ENCODE measurements at regions not wholly inside any gene's neighbourhood (a gene's known extent, or its start where the extent isn't known, plus 50 kb on each side); places are given as distances from the start of the nearest gene placed in this dataset.
"Not testable (repeated sequence)": the region's sequence is repeated elsewhere in the genome, so short reads cannot be mapped to it uniquely, and the experiment has no call there.

DNA sequence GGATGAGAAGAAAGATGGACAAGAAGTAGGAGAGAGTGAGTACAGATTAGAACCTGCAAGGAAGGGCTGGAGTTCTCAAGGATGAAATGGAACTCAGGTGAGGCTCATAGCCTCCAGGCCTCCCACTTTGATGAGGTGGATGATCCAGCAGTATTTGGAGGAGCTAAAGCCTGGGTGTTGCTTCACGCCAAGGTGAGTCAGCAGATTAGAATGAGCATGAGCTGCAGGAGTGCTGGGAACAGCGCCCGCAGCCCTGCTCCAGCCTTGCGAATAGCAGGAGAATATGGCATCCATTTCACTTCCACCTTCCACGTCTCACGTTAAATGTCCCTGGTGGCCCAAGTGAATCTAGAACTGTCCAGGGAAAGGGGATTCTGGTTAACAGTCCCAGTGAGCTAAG is 94.4 kb upstream of the CPHXL start:
- POLR2A ChIA-PET, result no interaction called here
- in situ Hi-C loops (cut with HindIII; ENCODE audit: low pct_unique_long_range_greater_than_20kb, low sequenced_read_pairs), result no loop called here
- Histone ChIP-seq H3K27ac (ENCODE audit: low read length) (no peak overlapping the region), H3K27me3 (ENCODE audit: control insufficient read depth, insufficient read depth, low read length) (no peaks in the 10 kb centered on the region), H3K4me3 (ENCODE audit: low read depth in 2 of 2, low read length in 2 of 2) (no peak overlapping the region), H3K4me1 (ENCODE audit: control insufficient read depth, insufficient read depth, low read length) (no peaks in the 10 kb centered on the region), H3K9me3 (ENCODE audit: control insufficient read depth, insufficient read depth, low read depth, low read length) (no peaks in the 10 kb centered on the region), H3K36me3 (ENCODE audit: control insufficient read depth, insufficient read depth, low read length) (no peaks in the 10 kb centered on the region)
- TF ChIP-seq POLR2AphosphoS5 (IDR thresholded peaks at IDR 0.05; ENCODE audit: low read depth, low read length), result no peak
- no peak for TF ChIP-seq REST (IDR thresholded peaks at IDR 0.05; ENCODE audit: insufficient read depth in 1 of 2, low read depth in 2 of 2, low read length in 1 of 2)
- TF ChIP-seq TCF7L2 (IDR thresholded peaks at IDR 0.05; ENCODE audit: low read depth, low read length), result no peak
- no TSS peak for BruUV-seq (replicated peaks)
- intact Hi-C loops (cut with micrococcal nuclease; ENCODE audit: unreplicated experiment), result no loop called here
- CTCF ChIA-PET, result no interaction called here
- ATAC-seq (no peak), DNase-seq (ENCODE audit: low read depth, low spot score) (no peak)

DNA sequence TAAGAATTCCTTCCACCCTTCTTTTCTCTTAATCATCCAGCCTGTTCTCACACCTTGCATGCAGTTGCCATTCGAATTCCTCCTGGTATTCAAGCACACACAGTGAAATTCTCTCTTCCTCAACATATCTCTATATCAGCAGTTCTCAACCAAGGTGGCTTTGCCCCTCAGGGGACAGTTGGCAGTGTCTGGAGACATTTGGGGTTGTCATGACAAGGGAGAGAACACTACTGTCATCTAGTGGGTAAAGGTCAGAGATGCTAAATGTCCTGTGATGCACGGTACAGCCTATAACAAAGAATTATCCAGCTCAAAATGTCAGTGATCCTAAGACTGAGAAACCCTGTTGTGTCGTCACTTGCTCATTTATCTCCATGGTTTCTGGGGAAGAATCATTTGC is 94.8 kb upstream of the CPHXL start:
- POLR2A ChIA-PET, result no interaction called here
- no TSS peak for BruUV-seq (replicated peaks)
- CTCF ChIA-PET, result no interaction called here
- no peaks in the 10 kb centered on the region for H3K27me3 ChIP-seq (ENCODE audit: control insufficient read depth, insufficient read depth, low read length)
- no peaks in the 10 kb centered on the region for H3K36me3 ChIP-seq (ENCODE audit: control insufficient read depth, insufficient read depth, low read length)
- ATAC-seq (no peak), DNase-seq (ENCODE audit: low read depth, low spot score) (no peak)
- no peaks in the 10 kb centered on the region for H3K4me1 ChIP-seq (ENCODE audit: control insufficient read depth, insufficient read depth, low read length)
- no peaks in the 10 kb centered on the region for H3K9me3 ChIP-seq (ENCODE audit: control insufficient read depth, insufficient read depth, low read depth, low read length)
- in situ Hi-C loops (cut with HindIII; ENCODE audit: low pct_unique_long_range_greater_than_20kb, low sequenced_read_pairs), result no loop called here
- TF ChIP-seq POLR2AphosphoS5 (IDR thresholded peaks at IDR 0.05; ENCODE audit: low read depth, low read length) (no peak), SIN3A (IDR thresholded peaks at IDR 0.05; ENCODE audit: borderline replicate concordance, insufficient read depth, low read depth, low read length) (no peak), TCF7L2 (IDR thresholded peaks at IDR 0.05; ENCODE audit: low read depth, low read length) (no peak)
- TF ChIP-seq, protein P1, sequence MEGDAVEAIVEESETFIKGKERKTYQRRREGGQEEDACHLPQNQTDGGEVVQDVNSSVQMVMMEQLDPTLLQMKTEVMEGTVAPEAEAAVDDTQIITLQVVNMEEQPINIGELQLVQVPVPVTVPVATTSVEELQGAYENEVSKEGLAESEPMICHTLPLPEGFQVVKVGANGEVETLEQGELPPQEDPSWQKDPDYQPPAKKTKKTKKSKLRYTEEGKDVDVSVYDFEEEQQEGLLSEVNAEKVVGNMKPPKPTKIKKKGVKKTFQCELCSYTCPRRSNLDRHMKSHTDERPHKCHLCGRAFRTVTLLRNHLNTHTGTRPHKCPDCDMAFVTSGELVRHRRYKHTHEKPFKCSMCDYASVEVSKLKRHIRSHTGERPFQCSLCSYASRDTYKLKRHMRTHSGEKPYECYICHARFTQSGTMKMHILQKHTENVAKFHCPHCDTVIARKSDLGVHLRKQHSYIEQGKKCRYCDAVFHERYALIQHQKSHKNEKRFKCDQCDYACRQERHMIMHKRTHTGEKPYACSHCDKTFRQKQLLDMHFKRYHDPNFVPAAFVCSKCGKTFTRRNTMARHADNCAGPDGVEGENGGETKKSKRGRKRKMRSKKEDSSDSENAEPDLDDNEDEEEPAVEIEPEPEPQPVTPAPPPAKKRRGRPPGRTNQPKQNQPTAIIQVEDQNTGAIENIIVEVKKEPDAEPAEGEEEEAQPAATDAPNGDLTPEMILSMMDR (IDR thresholded peaks at IDR 0.05), result peak; percentile 4; the same call in 1 of the 2 replicates
- H3K4me3 ChIP-seq (ENCODE audit: low read depth in 2 of 2, low read length in 2 of 2), result no peak overlapping the region
- H3K27ac ChIP-seq (ENCODE audit: low read length), result no peak overlapping the region
- intact Hi-C loops (cut with micrococcal nuclease; ENCODE audit: unreplicated experiment), result no loop called here

GRCh38 chr16:75825750-75826149 is 99.5 kb upstream of the CPHXL start:
- H3K4me1 ChIP-seq (ENCODE audit: control insufficient read depth, insufficient read depth, low read length); DNase-seq (ENCODE audit: low read depth, low spot score); H3K4me3 ChIP-seq (ENCODE audit: low read depth in 2 of 2, low read length in 2 of 2); BruUV-seq (replicated peaks); H3K27me3 ChIP-seq (ENCODE audit: control insufficient read depth, insufficient read depth, low read length); ATAC-seq; H3K36me3 ChIP-seq (ENCODE audit: control insufficient read depth, insufficient read depth, low read length); intact Hi-C loops (cut with micrococcal nuclease; ENCODE audit: unreplicated experiment); CTCF ChIA-PET; POLR2A ChIA-PET; H3K27ac ChIP-seq (ENCODE audit: low read length); H3K9me3 ChIP-seq (ENCODE audit: control insufficient read depth, insufficient read depth, low read depth, low read length); in situ Hi-C loops (cut with HindIII; ENCODE audit: low pct_unique_long_range_greater_than_20kb, low sequenced_read_pairs): not testable (repeated sequence)

- not testable (repeated sequence) for BruUV-seq (replicated peaks)
Measured at GRCh38 chr16:75827372-75828038, 101.2 kb upstream of the CPHXL start.

DNA sequence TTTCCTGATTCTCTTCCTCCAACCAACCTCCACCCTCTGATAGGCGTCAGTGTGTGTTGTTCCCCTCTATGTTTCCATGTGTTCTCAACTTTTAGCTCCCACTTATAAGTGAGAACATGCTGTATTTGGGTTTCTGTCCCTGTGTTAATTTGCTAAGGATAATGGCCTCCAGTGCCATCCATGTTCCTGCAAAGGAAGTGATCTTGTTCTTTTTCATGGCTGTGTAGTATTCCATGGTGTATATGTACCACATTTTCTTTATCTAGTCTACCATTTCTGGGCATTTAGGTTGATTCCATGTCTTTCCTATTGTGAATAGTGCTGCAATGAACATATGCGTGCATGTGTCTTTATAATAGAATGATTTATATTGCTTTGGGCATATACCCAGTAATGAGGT is 107.1 kb upstream of the CPHXL start:
- CTCF ChIA-PET; H3K9me3 ChIP-seq (ENCODE audit: control insufficient read depth, insufficient read depth, low read depth, low read length); BruUV-seq (replicated peaks); H3K4me1 ChIP-seq (ENCODE audit: control insufficient read depth, insufficient read depth, low read length); POLR2A ChIA-PET; H3K4me3 ChIP-seq (ENCODE audit: low read depth in 2 of 2, low read length in 2 of 2); H3K27ac ChIP-seq (ENCODE audit: low read length); in situ Hi-C loops (cut with HindIII; ENCODE audit: low pct_unique_long_range_greater_than_20kb, low sequenced_read_pairs); ATAC-seq; H3K36me3 ChIP-seq (ENCODE audit: control insufficient read depth, insufficient read depth, low read length); H3K27me3 ChIP-seq (ENCODE audit: control insufficient read depth, insufficient read depth, low read length); intact Hi-C loops (cut with micrococcal nuclease; ENCODE audit: unreplicated experiment); DNase-seq (ENCODE audit: low read depth, low spot score): not testable (repeated sequence)

More at GRCh38 chr16:75827372-75828038, 101.2 kb upstream of the CPHXL start:
- H3K27ac ChIP-seq (ENCODE audit: low read length); ATAC-seq; intact Hi-C loops (cut with micrococcal nuclease; ENCODE audit: unreplicated experiment); CTCF ChIA-PET; H3K4me3 ChIP-seq (ENCODE audit: low read depth in 2 of 2, low read length in 2 of 2); DNase-seq (ENCODE audit: low read depth, low spot score); in situ Hi-C loops (cut with HindIII; ENCODE audit: low pct_unique_long_range_greater_than_20kb, low sequenced_read_pairs); POLR2A ChIA-PET; H3K9me3 ChIP-seq (ENCODE audit: control insufficient read depth, insufficient read depth, low read depth, low read length); H3K27me3 ChIP-seq (ENCODE audit: control insufficient read depth, insufficient read depth, low read length); H3K36me3 ChIP-seq (ENCODE audit: control insufficient read depth, insufficient read depth, low read length); H3K4me1 ChIP-seq (ENCODE audit: control insufficient read depth, insufficient read depth, low read length): not testable (repeated sequence)
